GM23338 (cell line): ENCODE measurements at regions not wholly inside any gene's neighbourhood (a gene's known extent, or its start where the extent isn't known, plus 50 kb on each side); places are given as distances from the start of the nearest gene placed in this dataset.

Experiments
- ATAC-seq: fragments of 200-7000 bp; cut with Tn5 transposase; 3 replicates; pipeline ENCODE4 v1.9.1; 2020
- DNase-seq: peaks from one replicate; pipeline ENCODE4 v3.0.0-alpha.2; 2015; ENCODE audit warnings: low spot score
- H2AFZ ChIP-seq: fragments of 200-600 bp; sonication (generic); 2 replicates; pipeline ENCODE4 v1.8.0; 2016; ENCODE audit warnings: antibody characterized with exemption, mild to moderate bottlenecking, moderate library complexity
- H3F3A ChIP-seq: fragments of 200-600 bp; sonication (generic); replicated peaks from 2 replicates; pipeline ENCODE4 v1.8.0; 2017; ENCODE audit warnings: antibody characterized with exemption, mixed run types, low read depth
- H3K27ac ChIP-seq: fragments of 200-600 bp; sonication (generic); 2 replicates; pipeline ENCODE4 v1.6.1; 2016; ENCODE audit warnings: low read depth
- H3K27me3 ChIP-seq: fragments of 200-600 bp; sonication (generic); 2 replicates; pipeline ENCODE4 v1.8.0; 2016; ENCODE audit warnings: mild to moderate bottlenecking, mixed run types, moderate library complexity; ENCODE audit not compliant: insufficient read depth
- H3K36me3 ChIP-seq: fragments of 200-600 bp; sonication (generic); 2 replicates; pipeline ENCODE4 v1.8.0; 2016; ENCODE audit warnings: mild to moderate bottlenecking; ENCODE audit not compliant: insufficient read depth
- H3K4me1 ChIP-seq: fragments of 200-600 bp; sonication (generic); 2 replicates; pipeline ENCODE4 v1.8.0; 2016; ENCODE audit warnings: mild to moderate bottlenecking, moderate library complexity; ENCODE audit not compliant: insufficient read depth
- H3K4me2 ChIP-seq: fragments of 200-600 bp; sonication (generic); 2 replicates; pipeline ENCODE4 v1.7.1; 2017; ENCODE audit warnings: mixed run types
- H3K4me3 ChIP-seq: fragments of 200-600 bp; sonication (generic); 2 replicates; pipeline ENCODE4 v1.6.1; 2016; ENCODE audit warnings: mixed run types
- H3K79me2 ChIP-seq: fragments of 200-600 bp; sonication (generic); replicated peaks from 2 replicates; pipeline ENCODE4 v1.8.0; 2017; ENCODE audit warnings: mild to moderate bottlenecking; ENCODE audit not compliant: insufficient read depth
- H3K9me2 ChIP-seq: fragments of 200-600 bp; sonication (generic); 2 replicates; pipeline ENCODE4 v1.8.0; 2017; ENCODE audit not compliant: insufficient read depth
- H4K20me1 ChIP-seq: fragments of 200-600 bp; sonication (generic); replicated peaks from 2 replicates; pipeline ENCODE4 v1.8.0; 2017; ENCODE audit warnings: mild to moderate bottlenecking; ENCODE audit not compliant: insufficient read depth
- H3K27ac Mint-ChIP-seq: 2 replicates; pipeline ENCODE4 v1.8.0; 2020; ENCODE audit warnings: inconsistent platforms, mild to moderate bottlenecking, moderate library complexity, mixed read lengths
- H3K27me3 Mint-ChIP-seq: 3 replicates; pipeline ENCODE4 v1.8.0; 2022; ENCODE audit warnings: low read depth, mild to moderate bottlenecking, moderate library complexity, mixed read lengths, inconsistent platforms; ENCODE audit not compliant: insufficient read depth, poor library complexity
- H3K36me3 Mint-ChIP-seq: 3 replicates; pipeline ENCODE4 v1.8.0; 2021; ENCODE audit warnings: low read depth, mild to moderate bottlenecking, inconsistent platforms, moderate library complexity, mixed read lengths
- H3K4me1 Mint-ChIP-seq: 3 replicates; pipeline ENCODE4 v1.8.0; 2020; ENCODE audit warnings: mild to moderate bottlenecking, inconsistent platforms, mixed read lengths
- H3K4me3 Mint-ChIP-seq: 3 replicates; pipeline ENCODE4 v1.8.0; 2021; ENCODE audit warnings: moderate library complexity, mild to moderate bottlenecking, inconsistent platforms, mixed read lengths
- H3K9me3 Mint-ChIP-seq: 3 replicates; pipeline ENCODE4 v1.8.0; 2020; ENCODE audit warnings: moderate library complexity, mild to moderate bottlenecking, inconsistent platforms, mixed read lengths
- CREB1 ChIP-seq: fragments of 250-450 bp; sonication (Bioruptor Pico); IDR thresholded peaks from 2 replicates; pipeline ENCODE4 v1.5.0; 2020; ENCODE audit warnings: low read depth, mild to moderate bottlenecking, moderate library complexity
- CTCF ChIP-seq, 2 experiments: fragments of 200-600 bp in 1 of 2; sonication (generic) in 1 of 2; conservative IDR thresholded peaks; 2 replicates each; pipeline versions ENCODE4 v1.5.1 to v1.6.1; 2016 to 2017; ENCODE audit warnings: antibody characterized with exemption in 2 of 2, low read depth in 2 of 2, mild to moderate bottlenecking in 2 of 2, moderate library complexity in 1 of 2
- ETS1 ChIP-seq: IDR thresholded peaks from 2 replicates; pipeline ENCODE4 v1.6.1; 2016; ENCODE audit warnings: antibody characterized with exemption
- EZH2 ChIP-seq: fragments of 200-600 bp; sonication (generic); IDR thresholded peaks from one replicate; pipeline ENCODE4 v1.8.0; 2017; ENCODE audit warnings: antibody characterized with exemption, mild to moderate bottlenecking, low read depth; ENCODE audit not compliant: unreplicated experiment
- EZH2phosphoT487 ChIP-seq: fragments of 200-600 bp; sonication (generic); IDR thresholded peaks from one replicate; pipeline ENCODE4 v1.8.1; 2018; ENCODE audit warnings: antibody characterized with exemption; ENCODE audit not compliant: unreplicated experiment
- JUNB ChIP-seq: IDR thresholded peaks from one replicate; pipeline ENCODE4 v1.6.1; 2016; ENCODE audit warnings: antibody characterized with exemption; ENCODE audit not compliant: unreplicated experiment
- NANOG ChIP-seq: IDR thresholded peaks from 2 replicates; pipeline ENCODE4 v1.6.1; 2016; ENCODE audit warnings: antibody characterized with exemption, borderline replicate concordance
- POLR2AphosphoS5 ChIP-seq: IDR thresholded peaks from 2 replicates; pipeline ENCODE4 v1.6.1; 2016; ENCODE audit warnings: antibody characterized with exemption, low read depth
- STAT1 ChIP-seq: IDR thresholded peaks from one replicate; pipeline ENCODE4 v1.6.1; 2016; ENCODE audit warnings: antibody characterized with exemption; ENCODE audit not compliant: unreplicated experiment
- ZNF114 ChIP-seq: fragments of 250-450 bp; sonication (Bioruptor Pico); IDR thresholded peaks from 2 replicates; pipeline ENCODE4 v1.5.0; 2020; ENCODE audit warnings: mild to moderate bottlenecking, moderate library complexity
- ZNF331 ChIP-seq: fragments of 250-450 bp; sonication (Bioruptor Pico); IDR thresholded peaks from 2 replicates; pipeline ENCODE4 v1.5.0; 2020; ENCODE audit warnings: low read depth, mild to moderate bottlenecking, moderate library complexity
- ZNF462 ChIP-seq: fragments of 250-450 bp; sonication (Bioruptor Pico); IDR thresholded peaks from 2 replicates; pipeline ENCODE4 v1.5.0; 2020; ENCODE audit warnings: mild to moderate bottlenecking, moderate library complexity
- TF ChIP-seq, protein P1 (sequence below): IDR thresholded peaks from one replicate; pipeline ENCODE4 v1.6.1; 2018; ENCODE audit warnings: antibody characterized with exemption; ENCODE audit not compliant: unreplicated experiment

DNA sequence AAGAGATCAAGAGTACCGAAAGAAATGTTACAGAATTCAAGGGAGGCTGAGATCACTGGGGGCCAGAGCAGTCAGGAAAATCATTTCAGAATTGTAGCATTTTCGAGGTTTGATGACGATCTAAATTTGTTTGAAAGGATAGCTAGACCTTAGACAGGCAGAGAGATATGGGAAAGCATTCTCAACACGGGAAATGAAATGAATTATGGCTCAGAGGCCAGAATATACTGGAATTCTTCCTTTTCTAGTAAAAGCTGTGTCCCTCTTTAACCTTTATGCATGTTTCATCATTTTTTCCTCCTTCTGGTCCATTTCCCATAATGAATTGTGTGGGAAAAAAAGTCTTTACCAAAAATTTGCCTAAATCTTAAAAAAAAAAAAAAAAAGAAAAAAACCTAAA lies 78.8 kb downstream of the NABP1 start:
- H3F3A ChIP-seq, result no peaks in the 10 kb centered on the region
- H3K79me2 ChIP-seq, result no peaks in the 10 kb centered on the region
- no peaks in the 10 kb centered on the region; the same call in 1 of the 2 replicates for H3K9me2 ChIP-seq
- peaks cover 8% of the 10 kb centered on the region for H3K4me1 ChIP-seq
- TF ChIP-seq EZH2phosphoT487 (no peak), JUNB (no peak), STAT1 (no peak), NANOG (no peak), EZH2 (no peak), ZNF114 (CRISPR knock-in tag) (no peak), ETS1 (no peak), POLR2AphosphoS5 (no peak), CTCF (conservative IDR thresholded peaks at IDR 0.05; ENCODE audit: low read depth in 2 of 2) (no peak), CREB1 (CRISPR knock-in tag) (no peak), ZNF462 (CRISPR knock-in tag) (no peak), ZNF331 (CRISPR knock-in tag) (no peak)
- TF ChIP-seq, protein P1, sequence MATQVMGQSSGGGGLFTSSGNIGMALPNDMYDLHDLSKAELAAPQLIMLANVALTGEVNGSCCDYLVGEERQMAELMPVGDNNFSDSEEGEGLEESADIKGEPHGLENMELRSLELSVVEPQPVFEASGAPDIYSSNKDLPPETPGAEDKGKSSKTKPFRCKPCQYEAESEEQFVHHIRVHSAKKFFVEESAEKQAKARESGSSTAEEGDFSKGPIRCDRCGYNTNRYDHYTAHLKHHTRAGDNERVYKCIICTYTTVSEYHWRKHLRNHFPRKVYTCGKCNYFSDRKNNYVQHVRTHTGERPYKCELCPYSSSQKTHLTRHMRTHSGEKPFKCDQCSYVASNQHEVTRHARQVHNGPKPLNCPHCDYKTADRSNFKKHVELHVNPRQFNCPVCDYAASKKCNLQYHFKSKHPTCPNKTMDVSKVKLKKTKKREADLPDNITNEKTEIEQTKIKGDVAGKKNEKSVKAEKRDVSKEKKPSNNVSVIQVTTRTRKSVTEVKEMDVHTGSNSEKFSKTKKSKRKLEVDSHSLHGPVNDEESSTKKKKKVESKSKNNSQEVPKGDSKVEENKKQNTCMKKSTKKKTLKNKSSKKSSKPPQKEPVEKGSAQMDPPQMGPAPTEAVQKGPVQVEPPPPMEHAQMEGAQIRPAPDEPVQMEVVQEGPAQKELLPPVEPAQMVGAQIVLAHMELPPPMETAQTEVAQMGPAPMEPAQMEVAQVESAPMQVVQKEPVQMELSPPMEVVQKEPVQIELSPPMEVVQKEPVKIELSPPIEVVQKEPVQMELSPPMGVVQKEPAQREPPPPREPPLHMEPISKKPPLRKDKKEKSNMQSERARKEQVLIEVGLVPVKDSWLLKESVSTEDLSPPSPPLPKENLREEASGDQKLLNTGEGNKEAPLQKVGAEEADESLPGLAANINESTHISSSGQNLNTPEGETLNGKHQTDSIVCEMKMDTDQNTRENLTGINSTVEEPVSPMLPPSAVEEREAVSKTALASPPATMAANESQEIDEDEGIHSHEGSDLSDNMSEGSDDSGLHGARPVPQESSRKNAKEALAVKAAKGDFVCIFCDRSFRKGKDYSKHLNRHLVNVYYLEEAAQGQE, result no peak
- Mint-ChIP-seq H3K4me3 (no peak overlapping the region), H3K4me1 (peaks cover 17% of the 10 kb centered on the region), H3K27me3 (no peaks in the 10 kb centered on the region), H3K36me3 (0 out of 3 replicates have a peak, but pooled peaks cover 2% of the 10 kb centered on the region), H3K9me3 (peaks cover 2% of the 10 kb centered on the region; the same call in 2 of the 3 replicates), H3K27ac (no peak overlapping the region)
- H2AFZ ChIP-seq, result no peak overlapping the region
- H3K27me3 ChIP-seq, result no peaks in the 10 kb centered on the region
- H3K4me3 ChIP-seq, result no peak overlapping the region
- H3K27ac ChIP-seq, result no peak overlapping the region
- DNase-seq (no peak), ATAC-seq (no peak)
- H3K36me3 ChIP-seq, result no peaks in the 10 kb centered on the region
- H4K20me1 ChIP-seq, result no peaks in the 10 kb centered on the region
- H3K4me2 ChIP-seq, result no peak overlapping the region
